Spleen (tissue), 11 donors: ENCODE measurements at regions not wholly inside any gene's neighbourhood (a gene's known extent, or its start where the extent isn't known, plus 50 kb on each side); places are given as distances from the start of the nearest gene placed in this dataset.

Experiments used
- DNase-seq: peaks from one replicate; pipeline ENCODE4 v3.0.0-alpha.2; 2020
- H3K27ac ChIP-seq, 8 donors: fragments of 200-600 bp; sonication (generic) in 7 of 8; 1 replicate in 4 of 8; 2 replicates in 4 of 8; pipeline versions ENCODE4 v1.5.0 to v1.8.0; 2016 to 2021; ENCODE audit warnings: inconsistent platforms in 4 of 8, mild to moderate bottlenecking in 4 of 8, moderate library complexity in 1 of 8
- H3K27me3 ChIP-seq, 7 donors: fragments of 200-600 bp; sonication (generic) in 6 of 7; replicated peaks in 1 of 7; 1 replicate in 4 of 7; 2 replicates in 3 of 7; pipeline versions ENCODE4 v1.5.0 to v1.8.0; 2016 to 2021; ENCODE audit warnings: inconsistent platforms in 3 of 7, mild to moderate bottlenecking in 1 of 7
- H3K36me3 ChIP-seq, 6 donors: fragments of 200-600 bp; sonication (generic) in 5 of 6; 1 replicate in 4 of 6; 2 replicates in 2 of 6; pipeline versions ENCODE4 v1.5.0 to v1.8.0; 2016 to 2021; ENCODE audit warnings: inconsistent platforms in 2 of 6
- H3K4me1 ChIP-seq, 6 donors: fragments of 200-600 bp; sonication (generic) in 5 of 6; 1 replicate in 3 of 6; 2 replicates in 3 of 6; pipeline versions ENCODE4 v1.5.0 to v1.8.0; 2016 to 2021; ENCODE audit warnings: inconsistent platforms in 3 of 6
- H3K4me3 ChIP-seq, 8 donors: fragments of 200-600 bp; sonication (generic) in 7 of 8; 1 replicate in 4 of 8; 2 replicates in 4 of 8; pipeline versions ENCODE4 v1.5.0 to v1.8.0; 2016 to 2021; ENCODE audit warnings: inconsistent platforms in 4 of 8, mild to moderate bottlenecking in 4 of 8, moderate library complexity in 2 of 8
- H3K9me3 ChIP-seq, 8 donors: fragments of 200-600 bp; sonication (generic) in 7 of 8; 1 replicate in 4 of 8; 2 replicates in 4 of 8; pipeline versions ENCODE4 v1.5.0 to v1.8.0; 2016 to 2021; ENCODE audit warnings: inconsistent platforms in 4 of 8
- POLR2A ChIP-seq, 3 donors: fragments of 450-650 bp; IDR thresholded peaks; one replicate each; pipeline ENCODE4 v1.5.1; 2017; ENCODE audit warnings: antibody characterized with exemption in 3 of 3, mild to moderate bottlenecking in 1 of 3
- POLR2AphosphoS5 ChIP-seq, 3 donors: sonication (generic); formaldehyde crosslinking; IDR thresholded peaks; one replicate each; pipeline ENCODE4 v1.5.1; 2017; ENCODE audit warnings: antibody characterized with exemption in 3 of 3
- WGBS, 5 donors: extraction: QIAGEN DNeasy Blood & Tissue Kit in 3 of 5; methylation state at CpG; one replicate each; pipeline versions ENCODE4 v1.1.5 to v1.1.7; 2013 to 2018; 5-methylcytosine and 5-hydroxymethylcytosine counted together
- intact Hi-C: fragments of 100-400 bp; cut with DNase I; formaldehyde crosslinking; loops from one replicate; pipeline ENCODE4 v1.15.0; 2023; ENCODE audit warnings: low total_unique reads
- TF ChIP-seq, protein P1 (sequence below), 11 experiments: fragments of 200-600 bp in 7 of 11; fragments of 450-650 bp in 4 of 11; sonication (generic) in 4 of 11; IDR thresholded peaks in 8 of 11; conservative IDR thresholded peaks in 3 of 11; 1 replicate in 7 of 11; 2 replicates in 4 of 11; pipeline versions ENCODE4 v1.4.0 to v1.8.0; 2016 to 2021; ENCODE audit warnings: antibody characterized with exemption in 11 of 11, inconsistent platforms in 4 of 11, mild to moderate bottlenecking in 1 of 11
- donor health status: healthy with polysubstance abuse.
- donor health status: DM: no; HTN: no; CAD: no; lungs with moderate emphysema.
- donor health status: DM: no; HTN: no; CAD: no.
- donor health status: Bipolar disorder and iron deficiency.
- donor health status: healthy.
- donor health status: DM: no; HTN: no; CAD: no.
- donor health status: DM: yes; HTN: yes; CAD: no.

DNA sequence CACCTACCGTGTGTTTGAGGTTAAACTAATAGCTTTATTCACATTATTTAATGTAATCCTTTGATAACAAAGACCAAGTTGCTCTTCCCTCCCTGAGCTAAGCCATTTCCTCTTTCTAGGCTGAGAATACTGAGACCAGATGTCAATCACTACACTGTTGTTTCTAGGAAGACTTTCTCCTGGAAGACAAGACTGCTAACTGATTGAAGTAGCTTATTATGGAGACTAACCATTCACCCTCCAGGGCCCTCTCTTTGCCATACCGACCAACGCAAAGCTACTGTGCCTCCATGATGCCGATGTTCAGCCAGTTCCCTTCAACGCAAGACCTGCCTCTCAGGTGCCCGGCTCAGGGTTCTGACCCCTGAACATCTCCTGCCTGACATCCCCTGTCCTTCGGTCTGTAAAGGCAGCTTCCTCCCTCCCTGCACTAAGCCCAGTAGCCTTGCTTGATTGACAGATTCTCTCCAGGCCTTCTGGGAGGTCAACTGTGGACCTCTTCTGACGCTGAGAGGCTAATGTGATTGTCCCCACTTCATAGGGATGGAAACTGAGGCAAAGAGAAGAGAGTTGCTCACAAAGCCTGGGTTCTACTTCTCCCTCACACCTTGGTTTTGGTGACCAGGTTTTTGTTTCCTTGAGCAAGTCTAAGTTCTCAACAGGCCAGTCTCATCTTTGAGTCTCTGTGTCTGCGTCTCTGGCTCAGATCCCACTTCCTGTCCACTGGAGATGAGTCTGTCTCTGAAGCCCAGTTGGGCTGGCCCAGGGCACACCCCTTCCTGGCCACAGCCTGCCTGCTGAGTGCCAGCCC, 259.7 kb upstream of the IRX2 start:
- no peak overlapping the region for H3K4me3 ChIP-seq
- H3K27me3 ChIP-seq, result no peaks in the 10 kb centered on the region
- H3K9me3 ChIP-seq, result peaks cover 0 to 20% (median 0%) of the 10 kb centered on the region in 8 donors
- 81 to 90% (median 85%) methylated on average over 9 of the region's 9 CpGs for WGBS, 5 donors
- intact Hi-C loops, result no loop called here
- no peaks in the 10 kb centered on the region for H3K4me1 ChIP-seq
- no peak overlapping the region for H3K27ac ChIP-seq
- H3K36me3 ChIP-seq, result no peaks in the 10 kb centered on the region
- no peak for DNase-seq
- no peak for TF ChIP-seq POLR2A (IDR thresholded peaks at IDR 0.05)
- TF ChIP-seq POLR2AphosphoS5 (IDR thresholded peaks at IDR 0.05), result no peak
- TF ChIP-seq, protein P1, sequence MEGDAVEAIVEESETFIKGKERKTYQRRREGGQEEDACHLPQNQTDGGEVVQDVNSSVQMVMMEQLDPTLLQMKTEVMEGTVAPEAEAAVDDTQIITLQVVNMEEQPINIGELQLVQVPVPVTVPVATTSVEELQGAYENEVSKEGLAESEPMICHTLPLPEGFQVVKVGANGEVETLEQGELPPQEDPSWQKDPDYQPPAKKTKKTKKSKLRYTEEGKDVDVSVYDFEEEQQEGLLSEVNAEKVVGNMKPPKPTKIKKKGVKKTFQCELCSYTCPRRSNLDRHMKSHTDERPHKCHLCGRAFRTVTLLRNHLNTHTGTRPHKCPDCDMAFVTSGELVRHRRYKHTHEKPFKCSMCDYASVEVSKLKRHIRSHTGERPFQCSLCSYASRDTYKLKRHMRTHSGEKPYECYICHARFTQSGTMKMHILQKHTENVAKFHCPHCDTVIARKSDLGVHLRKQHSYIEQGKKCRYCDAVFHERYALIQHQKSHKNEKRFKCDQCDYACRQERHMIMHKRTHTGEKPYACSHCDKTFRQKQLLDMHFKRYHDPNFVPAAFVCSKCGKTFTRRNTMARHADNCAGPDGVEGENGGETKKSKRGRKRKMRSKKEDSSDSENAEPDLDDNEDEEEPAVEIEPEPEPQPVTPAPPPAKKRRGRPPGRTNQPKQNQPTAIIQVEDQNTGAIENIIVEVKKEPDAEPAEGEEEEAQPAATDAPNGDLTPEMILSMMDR (IDR thresholded peaks at IDR 0.05 in 8 of 11, conservative IDR thresholded peaks at IDR 0.05 in 3 of 11), result no peak

GRCh38 chr5:3010301-3010952, 258.9 kb upstream of the IRX2 start:
- Histone ChIP-seq H3K4me1 (no peaks in the 10 kb centered on the region), H3K4me3 (no peak overlapping the region), H3K27ac (no peak overlapping the region), H3K36me3 (no peaks in the 10 kb centered on the region), H3K9me3 (peaks cover 0 to 22% (median 0%) of the 10 kb centered on the region in 8 donors), H3K27me3 (no peaks in the 10 kb centered on the region)
- intact Hi-C loops, result no loop called here
- WGBS, 5 donors, result 63 to 75% (median 66%) methylated on average over 9 of the region's 9 CpGs
- TF ChIP-seq, protein P1 (IDR thresholded peaks at IDR 0.05 in 8 of 11, conservative IDR thresholded peaks at IDR 0.05 in 3 of 11), result no peak
- TF ChIP-seq POLR2AphosphoS5 (IDR thresholded peaks at IDR 0.05), result no peak
- no peak for TF ChIP-seq POLR2A (IDR thresholded peaks at IDR 0.05)
- no peak for DNase-seq

DNA sequence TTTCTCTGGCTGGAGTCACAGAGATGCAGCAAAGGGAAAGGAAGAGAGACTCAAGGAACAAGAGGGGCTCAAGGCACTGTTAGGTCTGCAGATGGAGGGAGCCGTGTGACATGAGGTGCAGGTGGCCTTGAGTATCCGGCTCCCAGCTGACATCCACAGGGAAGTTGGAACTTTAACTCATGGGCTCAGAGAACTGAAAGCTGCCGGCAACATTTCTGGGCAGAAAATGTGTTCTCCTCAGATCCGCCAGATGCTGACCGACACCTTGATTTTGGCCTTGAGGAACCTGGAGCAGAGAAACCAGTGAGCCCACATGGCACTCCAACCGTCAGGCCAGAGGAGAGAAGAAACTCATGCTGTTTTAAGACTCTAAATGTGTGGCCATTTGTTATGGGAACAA, 258.1 kb upstream of the IRX2 start:
- TF ChIP-seq, protein P1 (IDR thresholded peaks at IDR 0.05 in 8 of 11, conservative IDR thresholded peaks at IDR 0.05 in 3 of 11), result no peak
- no peak for TF ChIP-seq POLR2A (IDR thresholded peaks at IDR 0.05)
- TF ChIP-seq POLR2AphosphoS5 (IDR thresholded peaks at IDR 0.05), result no peak

GRCh38 chr5:3007577-3007976, 256.1 kb upstream of the IRX2 start:
- no peaks in the 10 kb centered on the region for H3K4me1 ChIP-seq
- H3K27ac ChIP-seq, result no peak overlapping the region
- no peaks in the 10 kb centered on the region for H3K36me3 ChIP-seq
- 43 to 53% (median 50%) methylated on average over 3 of the region's 3 CpGs for WGBS, 5 donors
- no peaks in the 10 kb centered on the region for H3K27me3 ChIP-seq
- H3K4me3 ChIP-seq, result no peak overlapping the region
- H3K9me3 ChIP-seq, result peaks cover 0 to 32% (median 6%) of the 10 kb centered on the region in 8 donors
- intact Hi-C loops, result no loop called here
- no peak for DNase-seq
- TF ChIP-seq, protein P1 (IDR thresholded peaks at IDR 0.05 in 8 of 11, conservative IDR thresholded peaks at IDR 0.05 in 3 of 11), result no peak
- TF ChIP-seq POLR2A (IDR thresholded peaks at IDR 0.05), result no peak

More for the DNA sequence above, 258.1 kb upstream of the IRX2 start:
- H3K4me1 ChIP-seq, result no peaks in the 10 kb centered on the region
- intact Hi-C loops, result no loop called here
- peaks cover 0 to 26% (median 3%) of the 10 kb centered on the region in 8 donors for H3K9me3 ChIP-seq
- H3K27ac ChIP-seq, result no peak overlapping the region
- no peaks in the 10 kb centered on the region for H3K36me3 ChIP-seq
- no peak for DNase-seq
- 70 to 87% (median 76%) methylated on average over 6 of the region's 6 CpGs for WGBS, 5 donors
- H3K27me3 ChIP-seq, result no peaks in the 10 kb centered on the region
- no peak overlapping the region for H3K4me3 ChIP-seq
